ENCODE measurements at regions not wholly inside any gene's neighbourhood (a gene's known extent, or its start where the extent isn't known, plus 50 kb on each side); places are given as distances from the start of the nearest gene placed in this dataset.

DNA sequence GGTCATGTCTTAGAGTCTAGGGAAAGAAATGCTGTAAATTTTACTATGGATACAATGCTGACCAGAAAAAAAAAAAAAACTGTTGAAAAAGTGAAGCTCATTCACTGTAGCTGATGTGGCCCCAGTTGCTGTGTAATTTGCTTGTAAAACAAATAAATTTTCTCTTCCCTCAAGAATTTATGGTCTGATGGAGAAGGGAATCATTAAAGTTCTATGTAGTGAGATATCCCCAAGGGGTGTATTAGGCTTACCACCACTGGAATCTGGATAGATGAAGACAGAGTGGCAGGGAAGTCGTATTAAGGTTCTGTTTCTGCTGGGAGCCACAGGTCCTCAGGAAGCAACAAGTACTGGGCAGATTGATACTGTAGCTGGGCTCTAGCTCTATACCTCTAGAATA lies 860.0 kb downstream of the LTN1 start:
- no peak for TF ChIP-seq POLR2AphosphoS5 (IDR thresholded peaks at IDR 0.05)
- TF ChIP-seq CTCF (IDR thresholded peaks at IDR 0.05) = no peak
- TF ChIP-seq POLR2A (IDR thresholded peaks at IDR 0.05) = no peak
